ENCODE measurements at regions not wholly inside any gene's neighbourhood (a gene's known extent, or its start where the extent isn't known, plus 50 kb on each side); places are given as distances from the start of the nearest gene placed in this dataset.

DNA sequence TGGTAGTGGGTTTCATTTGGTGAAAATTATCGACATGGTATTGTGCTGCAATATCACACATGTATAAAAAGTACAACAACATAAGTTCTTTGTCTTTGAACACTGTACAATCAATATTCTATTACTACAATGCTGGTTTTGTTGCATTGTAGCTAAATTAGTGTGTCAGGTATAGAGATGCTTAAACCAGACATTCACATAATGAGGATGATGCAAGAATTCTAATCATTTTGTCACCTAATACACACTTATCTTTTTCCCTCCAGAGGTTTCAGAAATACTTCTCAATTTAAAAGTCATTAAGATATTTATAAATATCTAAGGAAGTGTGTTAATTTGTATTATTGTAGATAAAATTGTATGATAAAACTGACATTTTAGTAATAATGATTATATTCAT lies 174.8 kb upstream of the MAN1A1 start:
- DNase-seq = no peak
- ATAC-seq = no peak
- TF ChIP-seq, protein P1, sequence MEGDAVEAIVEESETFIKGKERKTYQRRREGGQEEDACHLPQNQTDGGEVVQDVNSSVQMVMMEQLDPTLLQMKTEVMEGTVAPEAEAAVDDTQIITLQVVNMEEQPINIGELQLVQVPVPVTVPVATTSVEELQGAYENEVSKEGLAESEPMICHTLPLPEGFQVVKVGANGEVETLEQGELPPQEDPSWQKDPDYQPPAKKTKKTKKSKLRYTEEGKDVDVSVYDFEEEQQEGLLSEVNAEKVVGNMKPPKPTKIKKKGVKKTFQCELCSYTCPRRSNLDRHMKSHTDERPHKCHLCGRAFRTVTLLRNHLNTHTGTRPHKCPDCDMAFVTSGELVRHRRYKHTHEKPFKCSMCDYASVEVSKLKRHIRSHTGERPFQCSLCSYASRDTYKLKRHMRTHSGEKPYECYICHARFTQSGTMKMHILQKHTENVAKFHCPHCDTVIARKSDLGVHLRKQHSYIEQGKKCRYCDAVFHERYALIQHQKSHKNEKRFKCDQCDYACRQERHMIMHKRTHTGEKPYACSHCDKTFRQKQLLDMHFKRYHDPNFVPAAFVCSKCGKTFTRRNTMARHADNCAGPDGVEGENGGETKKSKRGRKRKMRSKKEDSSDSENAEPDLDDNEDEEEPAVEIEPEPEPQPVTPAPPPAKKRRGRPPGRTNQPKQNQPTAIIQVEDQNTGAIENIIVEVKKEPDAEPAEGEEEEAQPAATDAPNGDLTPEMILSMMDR (IDR thresholded peaks at IDR 0.05) = no peak
- Mint-ChIP-seq H3K36me3 (ENCODE audit: low read depth) (no peaks in the 10 kb centered on the region), H3K27ac (no peak overlapping the region), H3K4me3 (no peak overlapping the region), H3K27me3 (no peaks in the 10 kb centered on the region), H3K9me3 (no peaks in the 10 kb centered on the region), H3K4me1 (ENCODE audit: low read depth) (no peaks in the 10 kb centered on the region)
- POLR2A ChIA-PET = no interaction called here
- CTCF ChIA-PET = no interaction called here
- intact Hi-C loops (cut with micrococcal nuclease) = no loop called here

DNA sequence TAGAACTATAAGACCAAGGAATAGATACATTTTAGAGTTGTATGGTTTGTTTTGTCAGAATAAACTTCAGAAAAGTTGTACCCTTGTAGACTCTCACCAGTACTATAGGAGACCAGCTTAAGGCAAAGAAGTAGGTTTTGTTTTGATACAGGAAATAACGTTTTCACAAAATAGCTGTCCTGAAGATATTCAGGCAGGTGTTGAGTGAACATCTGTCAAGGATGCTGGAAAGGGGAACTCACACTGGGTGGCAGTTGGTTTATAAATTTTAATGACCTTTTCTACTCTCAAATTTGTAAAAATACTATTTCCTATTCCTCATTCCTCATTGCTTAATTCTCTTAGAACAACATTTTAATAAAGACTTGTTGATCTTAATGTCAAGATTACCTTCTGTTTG lies 174.0 kb upstream of the MAN1A1 start:
- Mint-ChIP-seq H3K27me3 (no peaks in the 10 kb centered on the region), H3K4me1 (ENCODE audit: low read depth) (no peaks in the 10 kb centered on the region), H3K9me3 (no peaks in the 10 kb centered on the region), H3K27ac (no peak overlapping the region), H3K4me3 (no peak overlapping the region), H3K36me3 (ENCODE audit: low read depth) (no peaks in the 10 kb centered on the region)
- intact Hi-C loops (cut with micrococcal nuclease) = no loop called here
- ChIA-PET CTCF (no interaction called here), POLR2A (no interaction called here)
- DNase-seq (no peak), ATAC-seq (no peak)
- TF ChIP-seq, protein P1 (IDR thresholded peaks at IDR 0.05) = no peak

GRCh38 chr6:119521251-119521650 lies 171.7 kb upstream of the MAN1A1 start:
- H3K4me1 Mint-ChIP-seq (ENCODE audit: low read depth) = peaks cover 5% of the 10 kb centered on the region
- no peak overlapping the region for H3K4me3 Mint-ChIP-seq
- H3K9me3 Mint-ChIP-seq = no peaks in the 10 kb centered on the region
- DNase-seq (no peak), ATAC-seq (no peak)
- ChIA-PET CTCF (no interaction called here), POLR2A (no interaction called here)
- TF ChIP-seq, protein P1 (IDR thresholded peaks at IDR 0.05) = no peak
- no peak overlapping the region for H3K27ac Mint-ChIP-seq
- intact Hi-C loops (cut with micrococcal nuclease) = no loop called here
- no peaks in the 10 kb centered on the region for H3K36me3 Mint-ChIP-seq (ENCODE audit: low read depth)
- H3K27me3 Mint-ChIP-seq = peaks cover 4% of the 10 kb centered on the region

- peaks cover 4% of the 10 kb centered on the region for H3K27me3 Mint-ChIP-seq
- DNase-seq (no peak), ATAC-seq (no peak)
- TF ChIP-seq, protein P1 (IDR thresholded peaks at IDR 0.05) = no peak
- intact Hi-C loops (cut with micrococcal nuclease) = no loop called here
- ChIA-PET POLR2A (interaction anchor here (0.6 kb wide), 1 partner anchor 1369 kb away, joined by 3 read pairs; no protein-coding TSS in a partner anchor), CTCF (interaction anchor here (0.9 kb wide), 1 partner anchor 10 kb away, joined by 3 read pairs; no protein-coding TSS in a partner anchor)
- H3K4me3 Mint-ChIP-seq = no peak overlapping the region
- no peaks in the 10 kb centered on the region for H3K9me3 Mint-ChIP-seq
- H3K4me1 Mint-ChIP-seq (ENCODE audit: low read depth) = peaks cover 5% of the 10 kb centered on the region
- H3K36me3 Mint-ChIP-seq (ENCODE audit: low read depth) = no peaks in the 10 kb centered on the region
- H3K27ac Mint-ChIP-seq = no peak overlapping the region
Observed at GRCh38 chr6:119517428-119517827, 167.9 kb upstream of the MAN1A1 start.

GRCh38 chr6:119514345-119514744 lies 164.8 kb upstream of the MAN1A1 start:
- Mint-ChIP-seq H3K36me3 (ENCODE audit: low read depth) (no peaks in the 10 kb centered on the region), H3K27me3 (peaks cover 4% of the 10 kb centered on the region), H3K27ac (no peak overlapping the region), H3K4me1 (ENCODE audit: low read depth) (peaks cover 5% of the 10 kb centered on the region), H3K4me3 (no peak overlapping the region), H3K9me3 (no peaks in the 10 kb centered on the region)
- ChIA-PET POLR2A (no interaction called here), CTCF (interaction anchor here (1.0 kb wide), 1 partner anchor 163 kb away, joined by 4 read pairs; no protein-coding TSS in a partner anchor)
- intact Hi-C loops (cut with micrococcal nuclease) = no loop called here
- TF ChIP-seq, protein P1 (IDR thresholded peaks at IDR 0.05) = no peak
- DNase-seq = no peak
- ATAC-seq = no peak

Data from activated CD8-positive, alpha-beta T cell treated with anti-CD3 and anti-CD28 coated beads for 36 hours (primary cell).